HepG2 (cell line): ENCODE measurements at regions not wholly inside any gene's neighbourhood (a gene's known extent, or its start where the extent isn't known, plus 50 kb on each side); places are given as distances from the start of the nearest gene placed in this dataset.

Experiments
- AFF4 ChIP-seq: sonication (generic); formaldehyde crosslinking; IDR thresholded peaks from 2 replicates; pipeline ENCODE4 v1.4.0; 2020; ENCODE audit warnings: missing genetic modification reagents
- AKAP8 ChIP-seq: sonication (generic); formaldehyde crosslinking; IDR thresholded peaks from 2 replicates; pipeline ENCODE4 v1.5.1; 2020; ENCODE audit warnings: mild to moderate bottlenecking, missing genetic modification reagents
- ARNT2 ChIP-seq: sonication (generic); formaldehyde crosslinking; IDR thresholded peaks from 2 replicates; pipeline ENCODE4 v1.8.0; 2022; ENCODE audit warnings: mild to moderate bottlenecking, low read depth, missing genetic modification reagents, moderate library complexity
- ATF4 ChIP-seq, 2 experiments: fragments of 450-650 bp in 1 of 2; sonication (generic) in 1 of 2; formaldehyde crosslinking; IDR thresholded peaks; 2 replicates each; pipeline versions ENCODE4 v1.5.0 to v1.8.0; 2020 to 2022; ENCODE audit warnings: mild to moderate bottlenecking in 1 of 2, missing genetic modification reagents in 1 of 2
- CENPBD1 ChIP-seq: sonication (generic); formaldehyde crosslinking; IDR thresholded peaks from 2 replicates; pipeline ENCODE4 v1.8.0; 2022; ENCODE audit warnings: missing genetic modification reagents, low read depth, mild to moderate bottlenecking, borderline replicate concordance
- HNF4A ChIP-seq: sonication (generic); formaldehyde crosslinking; IDR thresholded peaks from 2 replicates; pipeline ENCODE4 v1.4.0; 2020; ENCODE audit warnings: missing genetic modification reagents
- KDM5B ChIP-seq: sonication (generic); formaldehyde crosslinking; IDR thresholded peaks from 2 replicates; pipeline ENCODE4 v1.4.0; 2020; ENCODE audit warnings: missing genetic modification reagents, mild to moderate bottlenecking, borderline replicate concordance
- KLF9 ChIP-seq: IDR thresholded peaks from 2 replicates; pipeline ENCODE4 v1.6.1; 2016; ENCODE audit warnings: low read depth
- MAF1 ChIP-seq: sonication (generic); formaldehyde crosslinking; IDR thresholded peaks from 2 replicates; pipeline ENCODE4 v1.5.0; 2020; ENCODE audit warnings: missing genetic modification reagents, borderline replicate concordance
- MYPOP ChIP-seq: sonication (generic); formaldehyde crosslinking; IDR thresholded peaks from 2 replicates; pipeline ENCODE4 v1.8.1; 2023; ENCODE audit warnings: mild to moderate bottlenecking, moderate library complexity, missing genetic modification reagents
- NCOA2 ChIP-seq: sonication (generic); formaldehyde crosslinking; IDR thresholded peaks from 2 replicates; pipeline ENCODE4 v1.8.0; 2022; ENCODE audit warnings: inconsistent platforms
- REST ChIP-seq, 2 experiments: IDR thresholded peaks; 2 replicates each; pipeline ENCODE4 v1.6.1; 2011 to 2012; ENCODE audit warnings: low read length in 2 of 2, borderline replicate concordance in 1 of 2, low read depth in 1 of 2, mild to moderate bottlenecking in 1 of 2, moderate library complexity in 1 of 2
- TBX2 ChIP-seq: sonication (generic); formaldehyde crosslinking; IDR thresholded peaks from 2 replicates; pipeline ENCODE4 v1.5.0; 2020; ENCODE audit warnings: missing genetic modification reagents, mild to moderate bottlenecking, borderline replicate concordance
- ZBTB42 ChIP-seq: sonication (generic); formaldehyde crosslinking; IDR thresholded peaks from 2 replicates; pipeline ENCODE4 v1.5.0; 2020; ENCODE audit warnings: mild to moderate bottlenecking, missing genetic modification reagents
- ZFP91 ChIP-seq: sonication (generic); formaldehyde crosslinking; IDR thresholded peaks from 2 replicates; pipeline ENCODE4 v1.9.0; 2022; ENCODE audit warnings: missing genetic modification reagents, mild to moderate bottlenecking, borderline replicate concordance
- ZNF614 ChIP-seq: IDR thresholded peaks from 2 replicates; pipeline ENCODE4 v1.6.1; 2018; ENCODE audit warnings: missing biosample characterization, missing genetic modification reagents, inconsistent platforms, borderline replicate concordance
- ZNF772 ChIP-seq: sonication (generic); formaldehyde crosslinking; IDR thresholded peaks from 2 replicates; pipeline ENCODE4 v1.5.0; 2020; ENCODE audit warnings: mild to moderate bottlenecking, missing genetic modification reagents
- ZNF891 ChIP-seq: sonication (generic); formaldehyde crosslinking; IDR thresholded peaks from 2 replicates; pipeline ENCODE4 v1.5.0; 2020; ENCODE audit warnings: mild to moderate bottlenecking, missing genetic modification reagents

GRCh38 chr2:37827911-37828511 is 97.1 kb upstream of the RMDN2 start (continued):
- no peak for TF ChIP-seq AFF4 (CRISPR knock-in tag)
- no peak for TF ChIP-seq ZNF891 (CRISPR knock-in tag)
- TF ChIP-seq NCOA2 (CRISPR knock-in tag) = 0 out of 2 replicates have a peak, but pooled peaks have one; percentile 23
- TF ChIP-seq MAF1 (CRISPR knock-in tag) = no peak
- TF ChIP-seq ARNT2 (CRISPR knock-in tag) = no peak
- no peak for TF ChIP-seq MYPOP (CRISPR knock-in tag)
- no peak for TF ChIP-seq TBX2
- no peak for TF ChIP-seq KDM5B (CRISPR knock-in tag)
- no peak for TF ChIP-seq ZNF614 (CRISPR knock-in tag)
- TF ChIP-seq ZBTB42 (CRISPR knock-in tag) = no peak
- TF ChIP-seq ATF4 (CRISPR knock-in tag; IDR thresholded peaks at IDR 0.05) = no peak
- TF ChIP-seq AKAP8 (CRISPR knock-in tag) = no peak
- no peak for TF ChIP-seq CENPBD1 (CRISPR knock-in tag)
- TF ChIP-seq ZNF772 (CRISPR knock-in tag) = no peak
- no peak for TF ChIP-seq ZFP91 (CRISPR knock-in tag)
- TF ChIP-seq REST (IDR thresholded peaks at IDR 0.05; ENCODE audit: borderline replicate concordance in 1 of 2, low read depth in 1 of 2, low read length in 2 of 2) = no peak
- TF ChIP-seq HNF4A (CRISPR knock-in tag) = no peak
- no peak for TF ChIP-seq KLF9
